ENCODE measurements at regions not wholly inside any gene's neighbourhood (a gene's known extent, or its start where the extent isn't known, plus 50 kb on each side); places are given as distances from the start of the nearest gene placed in this dataset.

GRCh38 chr10:29838539-29838938, 203.8 kb upstream of the SVIL start:
- H4K20me1 ChIP-seq (ENCODE audit: control insufficient read depth, insufficient read depth): no peaks in the 10 kb centered on the region
- H3K27me3 ChIP-seq (replicated peaks in 1 of 2; ENCODE audit: control insufficient read depth in 2 of 2, insufficient read depth in 2 of 2, low read length in 1 of 2): peaks cover 0 to 2% of the 10 kb centered on the region in 2 experiments; a peak in 2 of 4 replicates
- POLR2A ChIA-PET: no interaction called here
- SMC1A ChIA-PET (ENCODE audit: uncharacterized antibody, unreplicated experiment): no interaction called here
- intact Hi-C loops (cut with micrococcal nuclease; ENCODE audit: unreplicated experiment) (no loop called here), in situ Hi-C loops (cut with MboI) (no loop called here)
- no peak for TF ChIP-seq ZNF274 (IDR thresholded peaks at IDR 0.05; ENCODE audit: insufficient read depth, insufficient read length)
- no peak for TF ChIP-seq KAT2A (conservative IDR thresholded peaks at IDR 0.05; ENCODE audit: control insufficient read depth, low read depth, low read length)
- no peak for TF ChIP-seq RAD21 (IDR thresholded peaks at IDR 0.05; ENCODE audit: insufficient read depth, low read depth, low read length)
- no peak for TF ChIP-seq SMARCA5 (IDR thresholded peaks at IDR 0.05)
- no peak for TF ChIP-seq NR2C1 (IDR thresholded peaks at IDR 0.05)
- TF ChIP-seq FOXM1 (IDR thresholded peaks at IDR 0.05; ENCODE audit: low read depth, low read length): no peak
- no peak for TF ChIP-seq EGR1 (IDR thresholded peaks at IDR 0.05; ENCODE audit: borderline replicate concordance in 1 of 2, low read depth in 2 of 2, low read length in 2 of 2)
- TF ChIP-seq NRF1 (conservative IDR thresholded peaks at IDR 0.05; ENCODE audit: low read depth, low read length): no peak
- TF ChIP-seq ZBTB4 (CRISPR knock-in tag; IDR thresholded peaks at IDR 0.05): no peak
- no peak for TF ChIP-seq MYC (IDR thresholded peaks at IDR 0.05; ENCODE audit: insufficient read depth, insufficient read length, insufficient replicate concordance, low read length, severe bottlenecking)
- TF ChIP-seq ETV6 (conservative IDR thresholded peaks at IDR 0.05 in 1 of 2, IDR thresholded peaks at IDR 0.05 in 1 of 2; ENCODE audit: borderline replicate concordance in 1 of 2, low read depth in 1 of 2): no peak
- TF ChIP-seq RBBP5 (conservative IDR thresholded peaks at IDR 0.05): no peak
- TF ChIP-seq PRDM15 (CRISPR knock-in tag; IDR thresholded peaks at IDR 0.05): no peak
- no peak for TF ChIP-seq SREBF1 (IDR thresholded peaks at IDR 0.05; ENCODE audit: low read length)
- TF ChIP-seq CBX5 (IDR thresholded peaks at IDR 0.05; ENCODE audit: low read depth): no peak
- TF ChIP-seq ZNF207 (IDR thresholded peaks at IDR 0.05; ENCODE audit: borderline replicate concordance): no peak
- no peak for TF ChIP-seq TBL1XR1 (IDR thresholded peaks at IDR 0.05; ENCODE audit: low read depth, low read length)
- TF ChIP-seq FOXK2 (IDR thresholded peaks at IDR 0.05): no peak
- TF ChIP-seq RAD51 (IDR thresholded peaks at IDR 0.05): no peak
- no peak for TF ChIP-seq MEF2B (IDR thresholded peaks at IDR 0.05; ENCODE audit: partially characterized antibody, poor library complexity, severe bottlenecking)
- no peak for ATAC-seq
- H3K4me2 ChIP-seq (ENCODE audit: control insufficient read depth, insufficient read depth): no peak overlapping the region
- H3K4me1 ChIP-seq (ENCODE audit: control insufficient read depth, insufficient read depth, low read length): no peaks in the 10 kb centered on the region
- 14% methylated on average over 4 of the region's 5 CpGs for WGBS (ENCODE audit: insufficient coverage, insufficient replicate concordance, low lambda C conversion rate, missing lambda C conversion rate)
- CTCF ChIA-PET: no interaction called here
- H3K79me2 ChIP-seq (ENCODE audit: control insufficient read depth, insufficient read depth, low read length): no peaks in the 10 kb centered on the region
- RAD21 ChIA-PET (ENCODE audit: unreplicated experiment): no interaction called here
- H3K27ac ChIP-seq (ENCODE audit: control insufficient read depth, insufficient read depth): no peak overlapping the region
- FAIRE-seq: no peak
- no peak overlapping the region for H3K9ac ChIP-seq (ENCODE audit: control insufficient read depth, insufficient read depth, low read length)
- H3K4me3 ChIP-seq: no peak overlapping the region
- H3K9me3 ChIP-seq (replicated peaks; ENCODE audit: control insufficient read depth, insufficient read depth, low read length): no peaks in the 10 kb centered on the region
- H2AFZ ChIP-seq (ENCODE audit: control insufficient read depth, low read depth, low read length): no peak overlapping the region
- BruUV-seq (replicated peaks): no TSS peak
- DNase-seq (ENCODE audit: low read depth, low spot score): no peak
- no peaks in the 10 kb centered on the region for H3K36me3 ChIP-seq (ENCODE audit: control insufficient read depth in 2 of 2, insufficient read depth in 2 of 2, low read length in 1 of 2)
